GM12892 (cell line): ENCODE measurements at regions not wholly inside any gene's neighbourhood (a gene's known extent, or its start where the extent isn't known, plus 50 kb on each side); places are given as distances from the start of the nearest gene placed in this dataset.

Experiments used
- POLR2A ChIP-seq: IDR thresholded peaks from 2 replicates; pipeline ENCODE4 v1.6.1; 2011; ENCODE audit warnings: low read depth, low read length, control low read depth
- POLR2AphosphoS5 ChIP-seq: IDR thresholded peaks from 2 replicates; pipeline ENCODE4 v1.6.1; 2011; ENCODE audit warnings: low read depth, low read length, control low read depth

DNA sequence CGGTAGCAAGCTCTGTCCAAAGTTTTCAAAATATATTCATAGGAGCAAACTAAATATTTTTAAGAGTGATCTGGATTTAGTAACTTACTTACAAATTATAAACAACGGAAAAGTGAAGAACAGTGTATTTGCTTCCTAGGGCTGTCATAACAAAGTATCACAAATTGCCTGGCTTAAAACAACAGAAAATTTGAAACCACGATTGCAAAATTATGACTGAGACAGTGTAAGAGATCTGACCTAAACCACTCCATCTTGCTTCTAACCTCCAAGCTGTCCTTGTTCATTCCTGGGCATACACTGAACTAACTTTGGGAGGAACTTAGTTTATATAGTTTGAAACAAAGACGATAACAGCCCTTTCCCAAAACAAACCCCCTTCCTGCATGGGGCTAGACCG is 202.0 kb upstream of the CDH6 start:
- no peak for TF ChIP-seq POLR2A
- TF ChIP-seq POLR2AphosphoS5 = no peak
